A673 (cell line): ENCODE measurements at regions not wholly inside any gene's neighbourhood (a gene's known extent, or its start where the extent isn't known, plus 50 kb on each side); places are given as distances from the start of the nearest gene placed in this dataset.

Experiments
- BruUV-seq: library from RNA; stranded (reverse); fragments of 400-500 nt; replicated peaks from 2 replicates; lab custom pipeline; 2021; lab: Mats Ljungman, UMichigan
- CTCF ChIA-PET: fragments of 300-600 bp; sonication (Branson Sonifier 250); formaldehyde crosslinking; loops from one replicate; lab custom pipeline; 2022; ENCODE audit warnings: antibody characterized with exemption; lab: Charles Lee
- POLR2A ChIA-PET: fragments of 300-600 bp; sonication (Branson Sonifier 250); formaldehyde crosslinking; loops from one replicate; lab custom pipeline; 2022; ENCODE audit warnings: antibody characterized with exemption; ENCODE audit not compliant: low non-redundant PET; lab: Charles Lee
- DNase-seq: peaks from one replicate; pipeline ENCODE4 v3.0.0-alpha.2; 2015; ENCODE audit warnings: low spot score
- H3K27ac ChIP-seq: fragments of 200-600 bp; sonication (generic); 2 replicates; pipeline ENCODE4 v1.5.1; 2016; ENCODE audit warnings: mixed run types, low read depth, mild to moderate bottlenecking, mixed read lengths, antibody characterized with exemption, low read length; ENCODE audit not compliant: poor library complexity, severe bottlenecking
- H3K27me3 ChIP-seq: fragments of 200-600 bp; sonication (generic); replicated peaks from 2 replicates; pipeline ENCODE4 v1.6.1; 2017; ENCODE audit warnings: mixed run types, low read depth, mild to moderate bottlenecking, mixed read lengths, antibody characterized with exemption, low read length; ENCODE audit not compliant: insufficient read depth, poor library complexity
- H3K36me3 ChIP-seq: fragments of 200-600 bp; sonication (generic); 2 replicates; pipeline ENCODE4 v1.6.1; 2016; ENCODE audit warnings: mixed run types, mild to moderate bottlenecking, mixed read lengths, antibody characterized with exemption, low read length; ENCODE audit not compliant: insufficient read depth, poor library complexity, severe bottlenecking
- H3K4me1 ChIP-seq: fragments of 200-600 bp; sonication (generic); 2 replicates; pipeline ENCODE4 v1.6.1; 2017; ENCODE audit warnings: mixed run types, mild to moderate bottlenecking, mixed read lengths, antibody characterized with exemption, low read length; ENCODE audit not compliant: insufficient read depth, poor library complexity, severe bottlenecking
- H3K4me3 ChIP-seq: fragments of 200-600 bp; sonication (generic); 2 replicates; pipeline ENCODE4 v1.5.1; 2016; ENCODE audit warnings: low read depth, mixed run types, mild to moderate bottlenecking, mixed read lengths, low read length; ENCODE audit not compliant: poor library complexity, severe bottlenecking
- H3K9me3 ChIP-seq: fragments of 200-600 bp; sonication (generic); 2 replicates; pipeline ENCODE4 v1.6.1; 2016; ENCODE audit warnings: mixed run types, low read depth, mild to moderate bottlenecking, mixed read lengths, antibody characterized with exemption, low read length; ENCODE audit not compliant: poor library complexity, severe bottlenecking
- EZH2 ChIP-seq: fragments of 200-600 bp; sonication (generic); IDR thresholded peaks from 2 replicates; pipeline ENCODE4 v1.6.1; 2017; ENCODE audit warnings: borderline replicate concordance, low read depth, mild to moderate bottlenecking, mixed read lengths, antibody characterized with exemption, low read length; ENCODE audit not compliant: poor library complexity, severe bottlenecking
- intact Hi-C: fragments of 100-400 bp; cut with micrococcal nuclease; formaldehyde crosslinking; loops from one replicate; pipeline ENCODE4 v1.10.0; 2022; ENCODE audit not compliant: unreplicated experiment
- TF ChIP-seq, protein P1 (sequence below): fragments of 300-800, 200-600 bp; sonication (generic); conservative IDR thresholded peaks from 2 replicates; pipeline ENCODE4 v1.5.1; 2017; ENCODE audit warnings: low read depth, mild to moderate bottlenecking, antibody characterized with exemption, low read length, moderate library complexity, mixed read lengths

DNA sequence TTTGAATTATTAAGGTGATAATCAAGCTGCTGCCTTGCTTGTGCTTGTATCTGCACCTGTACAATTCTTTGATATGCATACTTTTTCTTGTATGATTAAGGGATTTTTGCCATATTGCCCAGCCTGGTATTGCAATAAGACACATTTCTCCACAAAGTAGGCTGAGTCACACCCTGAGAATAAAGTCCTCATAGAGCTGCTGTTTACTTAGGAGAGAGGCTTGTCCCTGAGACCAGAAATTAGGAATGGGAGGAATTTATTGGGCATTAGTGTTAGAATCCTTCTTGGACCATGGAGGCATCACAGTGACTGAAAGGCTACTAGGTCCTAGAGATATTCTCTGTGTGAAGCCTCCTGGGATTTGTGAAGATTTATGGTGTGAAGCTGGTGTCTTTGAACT, 506.8 kb upstream of the FBXO33 start:
- Histone ChIP-seq H3K36me3 (no peaks in the 10 kb centered on the region), H3K27ac (no peak overlapping the region), H3K9me3 (no peaks in the 10 kb centered on the region), H3K4me1 (no peaks in the 10 kb centered on the region), H3K27me3 (no peaks in the 10 kb centered on the region), H3K4me3 (no peak overlapping the region)
- intact Hi-C loops: no loop called here
- BruUV-seq: no TSS peak
- ChIA-PET POLR2A (no interaction called here), CTCF (no interaction called here)
- no peak for DNase-seq
- no peak for TF ChIP-seq EZH2
- TF ChIP-seq, protein P1, sequence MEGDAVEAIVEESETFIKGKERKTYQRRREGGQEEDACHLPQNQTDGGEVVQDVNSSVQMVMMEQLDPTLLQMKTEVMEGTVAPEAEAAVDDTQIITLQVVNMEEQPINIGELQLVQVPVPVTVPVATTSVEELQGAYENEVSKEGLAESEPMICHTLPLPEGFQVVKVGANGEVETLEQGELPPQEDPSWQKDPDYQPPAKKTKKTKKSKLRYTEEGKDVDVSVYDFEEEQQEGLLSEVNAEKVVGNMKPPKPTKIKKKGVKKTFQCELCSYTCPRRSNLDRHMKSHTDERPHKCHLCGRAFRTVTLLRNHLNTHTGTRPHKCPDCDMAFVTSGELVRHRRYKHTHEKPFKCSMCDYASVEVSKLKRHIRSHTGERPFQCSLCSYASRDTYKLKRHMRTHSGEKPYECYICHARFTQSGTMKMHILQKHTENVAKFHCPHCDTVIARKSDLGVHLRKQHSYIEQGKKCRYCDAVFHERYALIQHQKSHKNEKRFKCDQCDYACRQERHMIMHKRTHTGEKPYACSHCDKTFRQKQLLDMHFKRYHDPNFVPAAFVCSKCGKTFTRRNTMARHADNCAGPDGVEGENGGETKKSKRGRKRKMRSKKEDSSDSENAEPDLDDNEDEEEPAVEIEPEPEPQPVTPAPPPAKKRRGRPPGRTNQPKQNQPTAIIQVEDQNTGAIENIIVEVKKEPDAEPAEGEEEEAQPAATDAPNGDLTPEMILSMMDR: no peak

DNA sequence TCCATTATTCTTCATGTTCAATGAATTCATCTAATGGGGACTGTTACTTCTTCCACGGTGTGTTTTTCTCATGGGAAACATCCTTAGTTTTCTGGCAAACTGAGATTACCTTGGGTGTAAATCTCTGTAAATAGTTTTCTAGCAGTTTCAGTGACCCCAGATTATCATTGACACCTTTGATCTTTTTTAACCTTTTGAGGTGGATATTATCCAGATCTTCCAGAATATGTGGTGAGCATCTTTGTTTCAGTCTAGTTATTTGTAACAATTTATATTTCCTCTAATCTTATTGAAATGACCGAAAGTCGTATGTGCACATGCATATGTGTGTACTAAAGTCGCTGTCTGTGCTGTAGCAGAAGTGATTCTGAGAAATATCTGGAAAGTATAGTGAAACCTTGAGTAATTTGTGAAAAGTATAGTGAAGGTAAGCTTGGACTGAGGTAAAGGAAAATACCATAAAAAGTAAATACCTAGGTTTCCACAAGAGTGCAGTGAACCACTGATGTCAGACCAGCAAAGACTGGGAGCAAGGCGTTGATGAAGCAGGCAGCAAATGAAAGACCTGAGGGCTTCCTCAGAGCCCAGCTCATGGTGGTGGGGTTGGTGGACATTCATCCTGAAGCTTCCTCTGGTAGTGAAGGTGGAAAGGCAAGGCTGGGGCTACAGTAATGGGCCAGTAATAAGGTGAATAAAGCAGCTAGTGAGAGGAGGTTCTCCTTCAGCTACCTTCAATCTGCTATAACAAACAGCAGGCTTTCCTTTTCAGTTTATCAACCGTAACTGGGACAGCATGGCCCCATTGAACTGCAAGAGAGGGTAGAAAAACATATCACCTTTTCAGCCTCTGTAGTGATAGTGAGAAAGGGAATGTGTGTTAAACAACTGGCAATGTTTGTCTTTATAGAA, 480.2 kb upstream of the FBXO33 start:
- H3K4me1 ChIP-seq: no peaks in the 10 kb centered on the region
- ChIA-PET POLR2A (no interaction called here), CTCF (no interaction called here)
- DNase-seq: no peak
- intact Hi-C loops: no loop called here
- no peaks in the 10 kb centered on the region for H3K9me3 ChIP-seq
- no peak overlapping the region for H3K27ac ChIP-seq
- BruUV-seq: no TSS peak
- H3K27me3 ChIP-seq: no peaks in the 10 kb centered on the region
- TF ChIP-seq, protein P1: no peak
- TF ChIP-seq EZH2: no peak
- H3K36me3 ChIP-seq: no peaks in the 10 kb centered on the region
- H3K4me3 ChIP-seq: no peak overlapping the region

GRCh38 chr14:39897657-39898056, 465.4 kb upstream of the FBXO33 start:
- Histone ChIP-seq H3K27ac (no peak overlapping the region), H3K36me3 (no peaks in the 10 kb centered on the region), H3K4me1 (no peaks in the 10 kb centered on the region), H3K9me3 (no peaks in the 10 kb centered on the region), H3K4me3 (no peak overlapping the region), H3K27me3 (no peaks in the 10 kb centered on the region)
- CTCF ChIA-PET: no interaction called here
- no TSS peak for BruUV-seq
- intact Hi-C loops: no loop called here
- POLR2A ChIA-PET: no interaction called here
- DNase-seq: no peak
- TF ChIP-seq, protein P1: no peak
- TF ChIP-seq EZH2: no peak
